ENCODE measurements at regions not wholly inside any gene's neighbourhood (a gene's known extent, or its start where the extent isn't known, plus 50 kb on each side); places are given as distances from the start of the nearest gene placed in this dataset.

- H3K27ac ChIP-seq: no peak overlapping the region
- DNase-seq (ENCODE audit: low read depth, low spot score): no peak
These were observed 104.5 kb downstream of the RBFOX3 start for GRCh38 chr17:79506150-79506870.

- no peak for DNase-seq (ENCODE audit: low read depth, low spot score)
- no peak overlapping the region for H3K27ac ChIP-seq
These were observed 105.7 kb downstream of the RBFOX3 start for GRCh38 chr17:79505199-79505598.

DNA sequence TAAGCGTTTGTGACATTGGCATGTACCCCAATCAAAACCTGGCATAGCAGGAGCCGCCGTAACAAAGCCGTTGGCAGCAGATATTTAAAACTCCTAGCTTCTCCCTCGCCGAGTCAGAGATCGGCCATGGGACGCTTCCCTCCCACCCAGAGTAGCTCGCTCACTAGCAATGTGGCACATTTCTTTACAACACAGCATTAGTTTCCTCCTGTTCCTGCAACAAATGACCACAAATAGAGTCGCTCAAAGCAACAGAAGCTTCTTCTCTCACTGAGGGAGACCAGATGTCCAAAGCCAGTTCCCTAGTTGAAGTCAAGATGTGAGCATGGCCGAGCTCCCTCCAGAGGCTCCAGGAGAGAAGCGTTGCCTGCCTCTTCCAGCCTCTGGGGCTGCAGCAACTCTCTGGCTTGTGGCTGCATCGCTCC, 106.7 kb downstream of the RBFOX3 start:
- DNase-seq (ENCODE audit: low read depth, low spot score): no peak

DNA sequence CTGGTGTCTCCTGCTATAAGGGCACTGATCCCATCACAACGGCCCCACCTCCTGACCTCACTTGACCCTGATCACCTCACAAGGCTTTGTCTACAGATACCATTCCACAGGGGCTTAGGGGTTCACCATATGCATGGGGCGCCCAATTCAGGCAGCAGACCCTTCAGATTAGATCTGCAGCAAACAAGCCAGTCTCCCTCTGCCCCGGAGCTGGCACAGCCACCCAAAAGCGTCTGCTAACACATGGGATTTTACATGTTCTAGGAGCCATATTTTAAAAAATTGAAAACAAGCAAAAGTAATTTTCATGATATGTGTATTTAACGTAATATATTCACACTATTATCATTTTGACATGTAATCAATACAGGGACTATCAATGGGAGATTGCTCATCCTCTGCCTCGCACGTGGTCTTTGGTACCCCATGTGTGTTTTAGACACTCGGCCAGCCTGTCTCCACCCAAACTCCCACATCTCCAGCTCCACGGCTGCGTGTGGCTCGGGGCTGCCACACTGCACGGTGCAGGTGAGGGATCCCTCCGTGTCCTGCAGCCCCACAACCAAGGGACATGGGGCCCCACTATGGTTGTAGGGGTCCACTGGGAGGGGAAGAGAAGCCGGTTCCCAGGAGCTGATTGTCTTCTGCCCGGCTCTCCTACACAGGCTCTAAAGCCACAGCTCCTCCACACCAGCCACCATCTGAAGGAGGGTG, 107.6 kb downstream of the RBFOX3 start:
- DNase-seq (ENCODE audit: low read depth, low spot score): no peak
- no peak overlapping the region for H3K27ac ChIP-seq

More for the DNA sequence above, 106.7 kb downstream of the RBFOX3 start:
- H3K27ac ChIP-seq: no peak overlapping the region

DNA sequence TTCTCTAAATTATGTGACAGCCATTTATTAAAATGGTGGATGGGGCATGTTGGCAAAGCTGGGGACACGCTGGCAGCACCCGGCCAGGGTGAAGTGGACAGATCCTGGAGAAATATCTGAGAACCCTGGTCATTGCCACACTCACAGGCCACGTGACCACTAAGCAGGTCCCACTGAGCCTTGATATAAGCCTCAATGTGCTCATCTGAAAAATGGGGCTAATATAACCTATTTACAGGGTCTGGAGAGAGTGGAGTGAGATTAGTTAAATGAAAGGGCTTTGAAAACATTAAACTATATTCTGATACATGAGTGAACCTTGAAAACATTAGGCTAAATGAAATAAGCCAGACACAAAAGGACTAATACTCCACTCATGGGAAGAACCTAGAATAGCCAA, 108.9 kb downstream of the RBFOX3 start:
- DNase-seq (ENCODE audit: low read depth, low spot score): no peak
- no peak overlapping the region for H3K27ac ChIP-seq

GRCh38 chr17:79500745-79501618, 109.9 kb downstream of the RBFOX3 start:
- no peak overlapping the region for H3K27ac ChIP-seq
- no peak for DNase-seq (ENCODE audit: low read depth, low spot score)

DNA sequence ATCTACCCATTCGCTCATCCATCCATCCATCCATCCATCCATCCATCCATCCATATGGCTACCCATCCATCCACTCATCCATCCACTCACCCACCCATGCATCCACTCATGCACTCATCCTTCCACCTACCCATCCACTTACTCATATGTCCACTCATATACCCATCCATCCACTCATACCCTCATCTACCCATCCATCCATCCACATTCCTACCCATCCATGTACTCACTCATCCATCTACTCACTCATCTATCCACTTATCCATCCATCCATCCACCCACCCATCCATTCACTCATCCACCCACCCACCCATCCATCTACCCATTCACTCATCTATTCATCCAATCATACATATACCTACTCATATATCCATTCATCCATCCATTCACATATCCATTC, 112.0 kb downstream of the RBFOX3 start:
- DNase-seq (ENCODE audit: low read depth, low spot score): no peak
- H3K27ac ChIP-seq: no peak overlapping the region

- DNase-seq (ENCODE audit: low read depth, low spot score): no peak
- H3K27ac ChIP-seq: no peak overlapping the region
These were observed 113.0 kb downstream of the RBFOX3 start for GRCh38 chr17:79497777-79498348.

- DNase-seq (ENCODE audit: low read depth, low spot score): no peak
- H3K27ac ChIP-seq: no peak overlapping the region
These were observed 114.3 kb downstream of the RBFOX3 start for GRCh38 chr17:79496422-79497005.

- H3K27ac ChIP-seq: no peak overlapping the region
- DNase-seq (ENCODE audit: low read depth, low spot score): no peak
These were observed 115.2 kb downstream of the RBFOX3 start for GRCh38 chr17:79495665-79496064.

DNA sequence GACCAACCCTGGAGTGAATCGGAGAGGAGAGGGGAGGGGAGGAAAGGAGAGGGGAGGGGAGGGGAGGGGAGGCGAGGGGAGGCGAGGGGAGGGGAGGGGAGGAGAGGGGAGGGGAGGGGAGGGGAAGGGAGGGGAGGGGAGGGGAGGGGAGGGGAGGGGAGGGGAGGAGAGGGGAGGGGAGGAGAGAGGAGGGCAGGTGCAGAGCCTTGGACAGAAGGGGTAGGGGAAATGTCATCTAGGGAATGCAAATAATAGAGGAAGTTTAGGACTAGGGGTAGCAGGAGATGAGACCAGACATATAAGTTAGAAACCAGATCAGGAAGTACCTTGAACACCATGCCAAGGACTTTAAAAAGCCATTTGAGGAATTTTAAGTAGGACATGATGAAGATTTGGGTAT, 119.8 kb downstream of the RBFOX3 start:
- H3K27ac ChIP-seq: no peak overlapping the region
- DNase-seq (ENCODE audit: low read depth, low spot score): no peak

- no peak for DNase-seq (ENCODE audit: low read depth, low spot score)
- no peak overlapping the region for H3K27ac ChIP-seq
These were observed 120.3 kb downstream of the RBFOX3 start for GRCh38 chr17:79490530-79490929.

GRCh38 chr17:79487149-79487548, 123.7 kb downstream of the RBFOX3 start:
- DNase-seq (ENCODE audit: low read depth, low spot score): no peak
- no peak overlapping the region for H3K27ac ChIP-seq

DNA sequence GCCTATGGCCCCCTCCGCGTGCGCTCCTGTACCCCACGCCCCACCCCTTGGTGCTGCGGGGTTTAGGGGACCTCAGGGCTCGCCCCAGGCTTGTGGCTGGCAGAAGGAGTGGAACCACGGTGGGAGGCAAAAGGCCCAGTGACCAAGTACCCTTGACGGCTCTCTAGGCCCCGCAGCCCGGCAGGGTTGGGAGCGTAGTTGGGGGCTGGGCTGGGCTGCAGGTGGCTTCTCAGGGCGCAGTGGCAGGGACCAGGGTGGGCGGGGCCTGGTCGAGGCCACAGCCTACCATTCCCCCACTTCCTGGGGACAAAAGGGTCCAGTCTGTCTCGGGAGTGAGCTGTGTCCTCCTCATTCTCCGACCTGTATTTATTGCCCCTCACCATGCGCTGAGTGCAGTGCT, 124.9 kb downstream of the RBFOX3 start:
- H3K27ac ChIP-seq: no peak overlapping the region
- DNase-seq (ENCODE audit: low read depth, low spot score): no peak

GRCh38 chr17:79485419-79485985, 125.3 kb downstream of the RBFOX3 start:
- H3K27ac ChIP-seq: no peak overlapping the region
- DNase-seq (ENCODE audit: low read depth, low spot score): no peak

GRCh38 chr17:79484600-79485418, 126.0 kb downstream of the RBFOX3 start:
- H3K27ac ChIP-seq: no peak overlapping the region
- DNase-seq (ENCODE audit: low read depth, low spot score): no peak

- no peak for DNase-seq (ENCODE audit: low read depth, low spot score)
- no peak overlapping the region for H3K27ac ChIP-seq
These were observed 127.0 kb downstream of the RBFOX3 start for GRCh38 chr17:79483842-79484241.

- no peak overlapping the region for H3K27ac ChIP-seq
- DNase-seq (ENCODE audit: low read depth, low spot score): no peak
These were observed 127.9 kb downstream of the RBFOX3 start for GRCh38 chr17:79482727-79483521.
